ENCODE measurements at regions not wholly inside any gene's neighbourhood (a gene's known extent, or its start where the extent isn't known, plus 50 kb on each side); places are given as distances from the start of the nearest gene placed in this dataset.
"Not testable (repeated sequence)": the region's sequence is repeated elsewhere in the genome, so short reads cannot be mapped to it uniquely, and the experiment has no call there.

DNA sequence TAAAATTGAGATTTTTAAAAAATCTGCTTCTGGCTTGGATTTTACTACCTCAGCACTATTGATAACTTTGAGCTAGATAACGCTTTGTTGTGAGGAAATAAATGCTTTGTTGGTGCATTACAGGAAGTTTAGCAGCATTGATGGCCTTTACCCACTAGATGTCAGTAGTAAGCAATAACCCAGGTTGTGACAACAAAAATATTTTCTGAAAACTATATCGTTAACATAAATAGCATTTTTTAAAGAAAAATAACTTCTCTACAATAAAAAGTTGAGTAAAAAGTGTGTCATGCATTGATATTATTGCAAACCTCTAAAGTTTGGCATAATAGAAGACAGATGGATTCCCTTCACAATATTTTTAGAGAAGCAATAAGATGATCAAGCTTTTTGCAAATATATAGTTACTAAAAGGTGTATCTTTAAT, 1246.5 kb downstream of the UQCRFS1 start:
- DNase-seq, result peak; percentile 44

DNA sequence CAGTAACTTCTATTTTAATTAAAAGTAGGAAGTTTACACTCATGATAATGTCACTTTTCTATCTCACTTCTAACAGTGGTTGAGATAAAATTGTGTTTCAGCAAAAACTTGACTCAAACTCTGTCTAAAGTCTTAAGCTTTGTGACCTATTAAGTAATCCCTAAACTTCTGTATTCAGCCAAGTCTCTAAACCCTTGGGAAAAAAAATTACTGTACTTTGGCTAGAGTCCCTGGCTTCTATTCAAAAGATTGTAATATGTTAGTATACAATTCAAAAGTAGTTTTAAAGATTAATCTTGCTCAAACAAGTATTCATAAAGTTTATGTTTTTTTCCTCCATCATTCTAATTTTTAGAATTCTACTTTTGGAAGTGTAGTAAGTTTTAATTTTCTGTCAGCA, 1248.8 kb downstream of the UQCRFS1 start:
- DNase-seq, result no peak

DNA sequence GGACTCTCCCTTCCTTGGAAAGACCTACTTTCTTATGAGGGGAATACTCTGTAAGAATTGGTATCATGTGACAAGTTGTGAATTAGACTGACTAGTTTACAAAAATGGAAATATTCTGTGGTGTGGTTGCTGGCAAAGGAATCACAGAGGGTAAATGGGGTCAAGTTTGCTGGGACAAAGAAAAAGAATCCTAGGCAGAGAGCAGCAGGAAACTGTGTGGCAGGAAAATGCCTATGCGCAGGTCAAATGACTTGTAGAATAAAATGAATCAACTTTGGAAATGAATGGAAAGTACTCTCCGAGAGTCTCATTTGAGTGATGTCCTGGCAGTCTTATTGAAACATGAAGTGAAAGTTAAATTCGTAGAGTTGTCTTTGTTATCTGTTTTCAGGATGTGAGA, 1250.7 kb downstream of the UQCRFS1 start:
- no peak for DNase-seq

DNA sequence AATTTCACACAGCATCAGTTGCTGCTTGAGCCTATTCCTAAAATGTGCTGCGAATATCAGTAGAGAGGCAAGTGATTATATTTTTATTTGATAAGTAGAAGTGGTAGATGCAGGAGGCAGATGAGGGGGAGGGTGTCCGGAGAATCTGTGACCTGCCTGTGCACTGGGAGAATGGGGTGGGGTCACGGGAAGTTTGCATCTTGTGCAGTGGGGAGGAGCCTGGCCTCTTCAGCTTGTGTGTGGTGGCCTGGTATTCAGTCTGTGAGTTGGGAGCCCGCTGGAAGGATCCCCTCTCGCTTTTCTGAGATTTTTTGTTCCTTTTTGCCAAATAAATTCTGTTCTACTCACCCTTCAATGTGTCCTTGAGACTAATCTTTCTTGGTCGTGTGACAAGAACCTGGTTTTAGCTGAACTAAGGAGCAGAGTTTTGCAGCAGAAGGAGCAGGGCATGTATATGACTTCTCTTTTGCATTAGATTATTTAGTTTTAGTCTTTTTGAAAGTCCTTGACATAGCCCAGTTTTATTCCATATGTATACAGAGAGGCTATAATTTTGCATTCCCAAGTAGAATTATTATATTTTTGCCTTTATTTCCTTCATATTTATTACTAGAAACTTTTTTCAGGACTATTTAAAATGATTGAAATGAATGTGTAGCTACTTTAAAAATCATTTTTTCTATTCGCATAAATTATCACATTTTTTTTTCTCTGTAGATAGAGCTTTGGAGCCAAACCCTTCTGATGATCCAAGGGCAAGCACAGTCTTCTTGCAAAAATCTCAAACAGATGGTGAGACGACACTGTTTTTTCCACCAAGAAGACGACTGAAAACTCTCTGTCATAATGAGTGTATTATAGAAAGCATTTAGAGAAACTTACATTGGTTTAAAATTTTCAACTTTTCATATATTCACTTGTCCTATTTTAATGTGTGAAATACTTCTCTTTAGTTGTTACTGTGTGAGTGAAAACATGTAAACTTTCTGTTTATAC, 1257.2 kb downstream of the UQCRFS1 start:
- DNase-seq, result no peak

DNA sequence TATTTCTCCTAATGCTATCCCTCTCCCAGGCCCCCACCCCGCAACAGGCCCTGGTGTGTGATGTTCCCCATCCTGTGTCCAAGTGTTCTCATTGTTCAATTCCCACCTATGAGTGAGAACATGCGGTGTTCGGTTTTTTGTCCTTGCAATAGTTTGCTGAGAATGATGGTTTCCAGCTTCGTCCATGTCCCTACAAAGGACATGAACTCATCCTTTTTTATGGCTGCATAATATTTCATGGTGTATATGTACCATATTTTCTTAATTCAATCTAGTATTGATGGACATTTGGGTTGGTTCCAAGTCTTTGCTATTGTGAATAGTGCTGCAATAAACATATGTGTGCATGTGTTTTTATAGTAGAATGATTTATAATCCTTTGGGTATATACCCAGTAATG, 1270.3 kb downstream of the UQCRFS1 start:
- not testable (repeated sequence) for DNase-seq

DNA sequence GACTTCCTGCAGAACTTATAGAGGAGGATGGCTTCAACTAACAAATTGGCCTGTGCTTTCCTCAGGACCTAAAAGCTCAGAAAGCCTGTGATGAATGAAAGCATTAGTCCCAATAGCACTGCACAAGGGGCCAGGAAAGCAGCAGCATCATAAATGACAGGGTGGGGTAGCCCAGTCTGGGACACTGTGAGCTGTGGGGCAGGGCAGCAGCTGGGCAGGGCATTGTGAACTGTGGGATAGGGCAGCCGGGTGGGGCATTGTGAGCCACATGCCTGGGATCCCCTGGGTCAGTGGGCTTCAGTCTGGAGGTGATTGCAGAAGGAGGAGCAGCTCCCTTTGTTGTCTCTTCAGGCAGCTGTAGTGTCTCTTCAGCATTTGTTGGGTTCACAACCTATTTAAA, 1276.8 kb downstream of the UQCRFS1 start:
- no peak for DNase-seq

DNA sequence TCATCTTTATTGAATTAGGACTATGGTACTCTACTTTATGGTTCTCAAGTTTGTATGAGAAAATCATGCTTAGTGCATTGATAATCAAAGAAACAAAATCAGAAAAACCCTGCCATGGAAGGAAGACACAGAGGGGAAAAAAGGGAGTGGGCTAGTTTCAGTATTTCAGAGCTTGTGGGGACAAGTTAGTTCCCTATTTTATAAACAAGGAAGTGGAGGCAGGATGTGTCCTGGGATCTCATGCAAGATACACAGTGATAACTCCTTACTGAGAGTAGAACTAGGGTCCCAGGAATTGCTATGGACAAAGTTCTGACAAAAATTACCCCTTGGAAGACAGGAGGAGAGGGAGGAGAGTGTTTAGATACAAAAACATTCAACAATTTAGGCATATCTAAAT, 1277.3 kb downstream of the UQCRFS1 start:
- no peak for DNase-seq

DNA sequence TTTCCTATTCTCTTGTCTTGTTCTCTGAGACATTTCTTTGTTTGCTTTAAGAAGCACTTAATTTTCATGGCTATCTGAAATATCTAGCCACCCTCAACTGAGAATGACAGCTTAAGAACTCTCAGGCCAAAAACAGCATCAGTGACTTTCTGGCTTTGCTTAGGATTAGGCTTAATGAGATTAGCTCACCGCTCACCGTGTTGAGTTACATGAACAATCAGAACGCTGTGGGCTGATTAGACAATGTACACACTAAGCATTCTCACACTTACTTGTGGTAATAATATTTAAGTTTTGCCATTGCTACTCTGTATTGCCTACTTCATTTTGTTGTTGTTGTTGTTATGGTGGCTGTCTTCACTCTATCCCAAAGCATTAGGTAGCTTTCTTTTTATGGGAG, 1283.6 kb downstream of the UQCRFS1 start:
- DNase-seq, result no peak

DNA sequence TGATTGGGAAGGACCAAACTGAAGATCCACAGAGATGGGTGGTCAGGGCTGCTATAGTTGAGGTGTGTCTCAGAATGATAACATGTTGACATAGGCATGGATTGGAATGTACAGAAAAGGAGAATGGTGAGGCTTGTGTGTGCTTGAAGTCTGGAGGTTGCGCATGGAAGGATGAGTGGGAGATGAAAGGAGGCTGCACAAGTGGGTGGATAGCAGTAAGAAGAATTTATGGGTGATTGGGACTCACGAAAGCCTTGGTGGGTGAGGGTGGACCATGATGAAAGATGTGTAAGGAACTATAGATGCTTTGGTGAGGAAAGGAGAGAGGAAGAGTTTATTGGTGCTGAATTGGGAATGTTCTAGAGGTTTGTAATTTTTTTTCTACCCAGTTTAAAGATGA, 1287.7 kb downstream of the UQCRFS1 start:
- no peak for DNase-seq

DNA sequence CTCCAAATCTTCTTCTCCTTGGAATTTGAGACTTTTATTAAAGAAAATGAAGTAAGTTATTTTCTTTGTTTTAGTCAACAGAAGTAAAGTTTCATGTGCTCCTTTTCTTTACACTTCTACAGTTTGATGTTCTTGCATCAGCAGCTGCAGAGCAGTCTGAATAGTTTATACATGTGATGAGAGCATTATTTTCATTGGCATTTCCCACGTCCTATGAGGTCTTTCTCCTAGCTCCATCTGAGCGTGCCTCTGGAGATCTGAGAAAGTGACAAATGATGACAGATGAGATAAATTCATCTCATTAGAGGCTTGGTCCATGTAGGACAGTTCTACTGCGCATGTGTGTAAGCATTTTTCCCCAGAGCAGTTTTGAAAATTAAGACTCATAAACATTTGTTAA, 1290.0 kb downstream of the UQCRFS1 start:
- no peak for DNase-seq

DNA sequence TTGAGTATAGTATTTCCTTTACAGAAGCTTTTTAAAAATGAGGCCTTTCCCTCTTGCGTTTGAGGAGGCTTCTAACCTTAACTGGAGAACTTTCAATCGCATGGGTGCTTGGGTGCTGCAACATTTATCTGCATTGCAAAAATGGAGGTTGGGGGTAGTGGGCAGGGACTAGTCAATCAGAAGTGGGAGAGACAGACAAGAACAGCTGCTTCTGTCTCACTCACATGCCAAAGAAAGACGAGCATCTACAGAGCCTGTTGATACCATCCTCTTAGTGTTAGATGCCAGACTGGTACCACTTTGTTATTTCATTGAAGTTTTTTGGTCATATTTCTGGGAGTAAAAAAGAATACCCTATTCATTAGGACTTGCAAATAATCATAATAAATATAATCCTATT, 1292.2 kb downstream of the UQCRFS1 start:
- DNase-seq, result no peak

DNA sequence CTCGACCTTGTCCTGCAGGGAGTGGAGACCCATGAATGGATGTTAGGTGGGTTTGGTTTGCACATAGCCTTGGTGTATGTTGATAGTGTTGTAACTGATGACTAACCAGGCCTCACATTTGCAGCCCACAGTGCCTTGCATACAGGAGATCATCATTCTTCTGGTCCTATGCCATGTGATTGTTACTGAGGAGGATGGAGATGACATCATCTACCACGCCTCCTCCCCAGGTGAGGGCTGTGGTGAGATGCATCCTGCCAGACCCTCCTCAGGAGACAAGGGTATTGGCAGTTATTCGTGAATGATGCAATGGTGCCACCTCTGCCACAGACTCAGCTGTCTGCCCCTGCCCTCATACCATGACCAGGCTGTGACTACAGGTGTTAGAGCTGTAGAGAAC, 1294.1 kb downstream of the UQCRFS1 start:
- DNase-seq, result no peak

DNA sequence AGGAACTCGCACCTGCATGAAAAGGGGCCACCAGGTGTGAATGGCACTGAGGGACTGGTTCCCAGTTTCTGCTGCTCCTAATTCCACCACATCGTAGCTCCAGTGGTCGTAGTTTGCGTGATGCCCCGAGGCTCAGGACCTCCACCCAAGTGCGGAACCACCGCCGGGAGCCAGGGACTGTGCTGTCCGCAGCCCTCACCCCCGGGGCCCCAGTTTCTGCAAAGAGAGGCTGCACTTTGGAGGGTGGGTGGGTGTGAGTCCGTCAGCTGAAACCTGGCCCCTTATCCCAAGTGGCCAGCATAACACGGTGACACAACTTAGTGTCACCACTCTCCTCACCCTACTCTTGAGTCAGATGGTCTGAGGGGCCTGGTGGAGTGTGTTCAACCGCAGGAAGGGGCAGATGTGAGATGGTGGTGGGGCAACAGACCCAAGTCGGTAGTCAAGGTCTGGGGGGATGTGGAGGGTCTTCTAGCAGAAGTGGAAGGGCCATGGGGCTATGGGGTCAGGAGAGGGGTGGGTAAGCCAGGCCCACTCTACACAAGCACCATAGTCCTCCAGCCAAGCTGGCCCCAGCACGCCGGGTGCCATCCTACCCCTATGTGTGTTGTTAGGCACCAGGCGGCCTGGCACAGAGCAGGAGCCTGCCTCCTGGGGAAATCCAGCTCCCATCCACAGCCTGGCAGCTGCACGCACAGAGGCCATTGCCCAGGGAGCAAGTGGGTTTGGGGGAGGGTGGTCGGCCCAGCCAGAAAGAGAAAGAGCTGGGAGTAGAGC, 1301.6 kb downstream of the UQCRFS1 start:
- DNase-seq, result no peak

DNA sequence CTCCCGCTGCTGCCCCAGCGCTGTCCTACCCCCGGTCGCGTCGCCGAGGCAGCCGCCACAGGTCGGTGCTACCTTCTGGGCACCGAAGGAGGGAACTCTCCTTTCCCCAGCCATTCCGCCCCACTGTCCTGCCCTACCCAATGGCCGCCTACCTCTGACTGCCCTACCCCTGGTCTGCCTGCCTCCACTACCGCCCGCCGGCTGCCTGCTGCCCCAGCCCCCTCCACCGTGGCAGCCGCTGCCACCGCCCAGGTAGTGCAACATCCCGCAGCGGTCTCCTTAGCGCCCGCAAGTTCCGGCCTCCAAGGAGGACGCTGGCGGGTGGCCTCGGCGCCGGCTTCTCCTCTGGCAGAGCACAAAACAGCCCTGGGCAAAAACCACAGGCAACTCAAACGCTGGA, 1303.1 kb downstream of the UQCRFS1 start:
- no peak for DNase-seq

DNA sequence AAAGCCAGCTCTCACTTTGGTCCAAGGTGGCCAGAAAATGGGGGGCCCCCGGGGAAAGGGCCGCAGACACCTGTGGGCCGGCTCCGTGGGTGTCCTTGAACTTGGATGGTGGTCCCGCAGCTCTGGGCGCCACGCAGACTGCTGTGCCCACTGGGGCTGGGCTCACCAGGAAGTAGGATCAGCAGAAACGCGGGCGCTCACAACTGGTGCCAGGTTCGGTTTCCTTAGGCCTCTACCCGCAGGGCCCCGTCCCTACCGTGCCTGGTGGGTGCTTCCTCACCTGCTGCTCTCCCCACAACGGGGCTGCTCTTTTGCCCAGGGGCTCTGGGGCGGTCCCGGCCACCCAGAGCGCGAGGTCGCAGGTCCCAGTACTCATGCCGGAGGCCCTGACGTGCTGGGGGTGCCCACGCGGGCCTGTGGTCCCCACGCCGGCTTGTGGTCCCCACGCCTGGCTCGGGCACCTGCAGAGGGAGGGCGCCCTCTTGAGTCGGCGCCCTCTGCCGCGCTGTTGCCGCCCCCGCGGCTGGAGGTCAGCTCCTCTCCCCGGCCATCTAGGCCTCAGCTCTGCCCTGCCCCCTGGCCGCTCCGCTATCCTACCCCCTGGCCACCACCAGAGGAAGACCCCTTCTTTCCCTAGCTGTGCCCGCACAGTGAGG, 1303.6 kb downstream of the UQCRFS1 start:
- DNase-seq, result no peak

DNA sequence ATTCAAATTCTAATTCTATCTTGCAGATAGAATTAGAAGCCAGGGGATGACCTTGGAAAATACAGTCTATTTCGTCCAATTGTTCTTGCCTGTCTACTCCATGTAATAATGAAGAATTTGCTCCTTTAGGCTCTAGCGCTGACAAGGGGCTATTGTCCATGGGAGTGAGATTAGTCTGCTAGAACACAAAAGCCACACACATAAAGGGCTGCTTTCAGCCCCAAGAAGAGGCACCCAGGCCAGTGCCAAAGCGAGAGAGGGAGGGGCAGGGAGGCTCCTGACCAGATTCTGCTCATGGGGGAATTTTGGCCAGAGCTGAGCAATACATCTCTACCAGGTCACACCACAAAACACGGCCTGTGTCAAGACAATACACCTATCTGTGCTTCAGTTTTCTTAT, 1306.9 kb downstream of the UQCRFS1 start:
- no peak for DNase-seq

DNA sequence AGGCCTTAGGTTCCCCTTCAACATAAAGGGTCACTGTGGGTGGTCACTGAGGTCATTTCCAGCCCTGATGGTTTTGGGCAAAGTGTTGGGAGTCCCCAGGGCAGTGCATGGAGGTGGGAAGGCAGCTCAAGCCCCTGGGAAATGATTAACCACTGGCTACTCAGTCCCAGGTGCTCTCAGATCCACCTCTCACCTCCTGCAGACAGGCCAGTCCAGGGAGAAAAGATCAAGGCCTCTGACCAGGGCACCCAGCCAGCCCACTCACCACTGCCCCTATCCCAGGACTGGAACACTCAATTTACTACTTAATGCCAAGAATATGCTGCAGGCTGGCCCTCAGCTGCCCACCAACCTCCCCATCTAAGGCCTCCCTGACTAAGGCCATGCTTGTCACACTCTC, 1307.9 kb downstream of the UQCRFS1 start:
- no peak for DNase-seq

DNA sequence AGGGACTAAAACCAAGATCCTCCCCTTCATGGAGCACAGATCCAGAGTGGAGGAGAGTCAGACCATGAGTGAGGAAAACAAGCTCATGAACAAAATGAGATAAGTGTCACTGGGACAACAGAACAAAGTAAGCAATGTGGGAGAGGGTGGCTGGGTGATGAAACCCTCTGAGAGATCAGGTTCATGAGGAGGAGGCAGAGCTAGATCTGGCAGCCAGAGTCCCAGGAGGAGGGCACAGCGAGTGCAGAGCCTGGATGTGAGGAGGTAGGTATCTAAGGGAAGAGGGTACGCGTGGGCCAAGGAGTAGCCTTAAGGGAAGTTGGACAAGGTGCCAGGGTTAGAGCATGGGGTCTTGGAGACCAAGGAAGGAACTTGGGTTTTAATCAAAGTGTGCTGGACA, 1311.9 kb downstream of the UQCRFS1 start:
- no peak for DNase-seq

DNA sequence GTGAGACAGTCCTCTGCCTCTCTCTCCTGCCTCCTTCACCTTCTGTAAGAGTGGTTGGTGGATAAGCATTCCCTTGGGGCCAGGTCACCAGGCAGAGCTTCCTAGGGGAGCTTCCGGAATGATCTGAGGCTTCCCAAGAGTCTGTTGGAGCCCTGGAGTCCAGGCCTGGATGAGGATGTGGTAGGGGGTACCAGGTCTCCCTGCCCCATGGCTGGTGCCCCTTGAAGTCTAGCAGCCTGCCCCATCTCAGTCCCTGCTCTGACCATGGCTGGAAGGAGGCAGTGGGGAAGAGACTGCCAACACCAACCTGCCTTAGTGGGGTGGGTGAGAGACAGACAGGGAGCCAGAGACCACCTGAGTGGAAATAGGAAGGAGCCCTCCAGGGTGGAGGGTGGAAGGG, 1316.9 kb downstream of the UQCRFS1 start:
- no peak for DNase-seq

DNA sequence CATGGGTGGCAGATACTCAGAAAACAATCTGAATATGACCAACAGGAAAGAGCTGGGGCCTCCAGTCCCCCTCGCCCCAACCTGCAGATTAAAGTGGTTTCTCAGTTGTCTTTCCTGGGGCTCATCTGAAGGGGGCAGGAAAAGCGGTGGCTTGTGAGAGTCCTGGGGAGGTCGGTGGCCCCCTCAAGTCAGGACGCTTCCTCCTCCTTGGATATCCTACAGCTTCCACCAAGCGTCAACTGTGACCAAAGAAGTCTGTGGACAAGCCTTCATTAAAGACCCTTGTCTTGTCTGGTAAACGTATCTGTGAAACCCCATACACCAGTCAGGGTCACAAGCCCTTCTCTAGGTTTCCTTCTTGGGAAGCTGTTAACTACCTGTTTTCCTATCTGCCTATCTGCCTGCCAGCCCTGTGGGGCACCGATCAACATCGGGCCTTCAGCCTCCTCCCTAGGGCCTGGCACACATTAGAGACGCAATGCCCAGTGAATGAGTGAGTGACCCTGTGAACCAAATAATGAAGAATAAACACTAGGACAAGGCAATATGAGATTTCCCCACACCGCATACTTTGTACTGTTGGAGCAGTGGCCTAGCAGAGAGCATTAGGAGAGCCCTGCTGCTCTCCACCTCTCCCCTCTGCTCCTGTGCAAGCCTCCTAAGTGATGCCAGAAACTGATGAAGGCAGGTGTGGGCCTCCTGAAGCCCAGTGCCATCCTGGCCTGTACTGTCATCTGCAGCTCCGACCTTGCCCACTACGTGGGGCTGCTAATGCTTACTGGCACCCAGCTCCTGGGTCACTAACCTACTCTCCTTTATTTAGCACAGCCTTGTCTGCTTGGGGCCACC, 1317.8 kb downstream of the UQCRFS1 start:
- DNase-seq, result no peak

DNA sequence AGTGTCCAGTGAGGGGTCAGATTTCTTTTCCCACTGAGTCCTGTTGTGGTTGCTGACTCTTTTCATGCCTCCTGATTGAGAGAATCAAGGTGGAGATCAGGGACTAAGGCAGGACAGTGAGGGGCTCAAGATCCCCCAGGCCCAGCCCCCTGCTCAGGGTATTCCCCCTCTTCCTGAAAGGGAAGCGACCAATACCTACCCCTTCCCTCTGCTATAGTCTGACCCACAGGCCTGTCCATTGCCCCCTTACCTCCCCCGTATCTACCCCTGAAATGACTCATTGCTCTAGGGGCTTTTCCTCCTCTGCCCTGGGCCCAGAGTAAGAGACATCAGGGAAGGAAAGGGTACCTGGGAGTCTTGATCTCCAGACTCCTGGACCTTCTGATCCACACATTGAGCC, 1320.5 kb downstream of the UQCRFS1 start:
- DNase-seq, result no peak

DNA sequence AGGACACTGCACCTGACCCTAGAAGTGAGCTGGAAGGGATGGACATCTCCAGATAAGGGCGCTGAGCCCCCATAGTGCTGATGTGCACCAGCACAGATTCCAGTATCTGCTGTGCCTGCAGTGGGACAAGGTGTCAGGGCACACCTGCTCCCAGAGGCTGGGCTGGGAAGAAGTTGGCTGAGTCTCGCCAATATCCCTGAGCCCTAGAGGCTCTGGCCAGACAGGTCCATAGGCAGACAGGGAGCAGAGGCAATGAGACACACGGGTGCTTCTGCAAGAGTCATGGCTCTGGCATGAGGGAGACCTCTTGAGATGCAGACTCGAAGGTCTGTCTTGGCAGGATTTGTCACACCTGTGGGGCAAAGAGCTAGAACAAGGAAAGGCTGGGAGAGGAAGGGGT, 1321.5 kb downstream of the UQCRFS1 start:
- no peak for DNase-seq

DNA sequence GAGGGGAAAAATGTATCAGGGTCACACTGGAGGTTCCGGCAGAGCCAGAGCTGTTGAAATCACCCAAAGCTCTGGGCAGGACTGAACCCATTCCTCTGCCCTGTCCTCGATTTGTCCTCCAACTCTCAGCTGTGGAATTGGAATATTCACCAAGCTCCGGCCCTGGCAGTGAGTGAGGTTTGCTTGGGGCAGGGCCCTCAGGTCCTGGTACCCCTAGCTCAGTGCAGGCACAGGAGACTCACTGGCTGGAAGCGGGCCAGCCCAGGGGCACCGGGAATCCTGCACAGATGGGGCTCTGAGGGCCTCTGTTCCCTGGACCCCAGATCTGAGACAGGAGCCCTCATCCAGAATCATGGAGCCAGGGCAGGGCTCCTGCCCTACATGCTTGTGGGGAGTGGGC, 1322.3 kb downstream of the UQCRFS1 start:
- no peak for DNase-seq

Data from NCI-H1105 treated with DMSO at 0.1 percent for 48 hours (cell line).